C4-2B (cell line): ENCODE measurements at regions not wholly inside any gene's neighbourhood (a gene's known extent, or its start where the extent isn't known, plus 50 kb on each side); places are given as distances from the start of the nearest gene placed in this dataset.

ENCODE experiments used
- ZFX ChIP-seq: fragments of 450-650 bp; IDR thresholded peaks from 2 replicates; pipeline ENCODE4 v1.6.1; 2017
- TF ChIP-seq, protein P1 (sequence below): fragments of 450-650 bp; conservative IDR thresholded peaks from 2 replicates; pipeline ENCODE4 v1.5.1; 2017; ENCODE audit warnings: mild to moderate bottlenecking

DNA sequence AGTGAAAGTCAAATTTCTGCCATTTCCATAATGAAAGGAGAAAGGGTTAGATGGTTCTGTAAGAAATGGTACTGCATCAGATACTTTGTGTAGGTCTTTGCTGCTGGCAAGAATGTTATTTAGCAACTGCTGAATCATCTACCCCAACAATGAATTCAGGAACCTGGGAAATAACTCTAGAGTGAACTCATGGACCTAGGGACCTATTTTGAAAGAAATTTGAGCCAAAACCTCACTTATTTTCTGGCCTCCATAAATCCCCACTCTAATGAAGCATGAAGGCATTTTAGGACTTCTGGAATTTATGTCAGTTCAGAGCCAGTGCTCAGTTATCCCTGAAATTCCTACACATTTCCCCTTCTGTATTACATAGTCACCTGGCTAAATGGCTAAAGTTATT lies 50.9 kb upstream of the CPNE8 start:
- TF ChIP-seq, protein P1, sequence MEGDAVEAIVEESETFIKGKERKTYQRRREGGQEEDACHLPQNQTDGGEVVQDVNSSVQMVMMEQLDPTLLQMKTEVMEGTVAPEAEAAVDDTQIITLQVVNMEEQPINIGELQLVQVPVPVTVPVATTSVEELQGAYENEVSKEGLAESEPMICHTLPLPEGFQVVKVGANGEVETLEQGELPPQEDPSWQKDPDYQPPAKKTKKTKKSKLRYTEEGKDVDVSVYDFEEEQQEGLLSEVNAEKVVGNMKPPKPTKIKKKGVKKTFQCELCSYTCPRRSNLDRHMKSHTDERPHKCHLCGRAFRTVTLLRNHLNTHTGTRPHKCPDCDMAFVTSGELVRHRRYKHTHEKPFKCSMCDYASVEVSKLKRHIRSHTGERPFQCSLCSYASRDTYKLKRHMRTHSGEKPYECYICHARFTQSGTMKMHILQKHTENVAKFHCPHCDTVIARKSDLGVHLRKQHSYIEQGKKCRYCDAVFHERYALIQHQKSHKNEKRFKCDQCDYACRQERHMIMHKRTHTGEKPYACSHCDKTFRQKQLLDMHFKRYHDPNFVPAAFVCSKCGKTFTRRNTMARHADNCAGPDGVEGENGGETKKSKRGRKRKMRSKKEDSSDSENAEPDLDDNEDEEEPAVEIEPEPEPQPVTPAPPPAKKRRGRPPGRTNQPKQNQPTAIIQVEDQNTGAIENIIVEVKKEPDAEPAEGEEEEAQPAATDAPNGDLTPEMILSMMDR = no peak
- no peak for TF ChIP-seq ZFX
